T-cell (primary cell): ENCODE measurements at regions not wholly inside any gene's neighbourhood (a gene's known extent, or its start where the extent isn't known, plus 50 kb on each side); places are given as distances from the start of the nearest gene placed in this dataset.

ENCODE experiments used
- ATAC-seq, 4 experiments: fragments of 200-7000 bp in 3 of 4; fragments of 150-1000 bp in 1 of 4; cut with Tn5 transposase; replicated peaks in 1 of 4; 1 replicate in 3 of 4; 2 replicates in 1 of 4; pipeline ENCODE4 v1.10.0; 2021; ENCODE audit warnings: moderate library complexity in 3 of 4, mild to moderate bottlenecking in 2 of 4, moderate number of reproducible peaks in 1 of 4
- CTCF ChIA-PET, 2 donors: fragments of 300-600 bp; sonication (Branson Sonifier 250); formaldehyde crosslinking; loops; one replicate each; lab custom pipeline; 2022; ENCODE audit warnings: antibody characterized with exemption in 2 of 2; lab: Charles Lee
- POLR2A ChIA-PET, 2 donors: fragments of 300-600 bp; sonication (Branson Sonifier 250); formaldehyde crosslinking; loops; one replicate each; lab custom pipeline; 2022; ENCODE audit warnings: antibody characterized with exemption in 2 of 2; lab: Charles Lee
- DNase-seq, 35 experiments: peaks; one replicate each; pipeline versions ENCODE4 v3.0.0 to v3.0.0-alpha.2; 2013 to 2023
- H3K27ac ChIP-seq: one replicate; pipeline ENCODE4 v1.5.1; 2013; ENCODE audit warnings: low read length
- H3K27me3 ChIP-seq, 2 experiments: replicated peaks in 1 of 2; 1 replicate in 1 of 2; 2 replicates in 1 of 2; pipeline versions ENCODE4 v1.6.1 to v1.7.0; 2013; ENCODE audit warnings: low read length in 1 of 2, mixed read lengths in 1 of 2; ENCODE audit not compliant: control insufficient read depth in 2 of 2, insufficient read depth in 2 of 2; ENCODE audit errors: extremely low read depth in 1 of 2
- H3K36me3 ChIP-seq, 2 donors: 1 replicate in 1 of 2; 2 replicates in 1 of 2; pipeline versions ENCODE4 v1.6.1 to v1.7.0; 2013; ENCODE audit warnings: low read length in 1 of 2; ENCODE audit not compliant: control insufficient read depth in 2 of 2, insufficient read depth in 1 of 2; ENCODE audit errors: extremely low read depth in 1 of 2
- H3K4me1 ChIP-seq, 2 experiments: 1 replicate in 1 of 2; 2 replicates in 1 of 2; pipeline versions ENCODE4 v1.6.1 to v1.7.0; 2013; ENCODE audit warnings: low read length in 2 of 2, mixed read lengths in 1 of 2; ENCODE audit not compliant: insufficient read depth in 2 of 2, control insufficient read depth in 1 of 2; ENCODE audit errors: extremely low read depth in 1 of 2
- H3K4me3 ChIP-seq, 2 donors: 1 replicate in 1 of 2; 2 replicates in 1 of 2; pipeline versions ENCODE4 v1.5.1 to v1.7.0; 2013; ENCODE audit warnings: mild to moderate bottlenecking in 2 of 2, low read length in 1 of 2, moderate library complexity in 1 of 2; ENCODE audit not compliant: control insufficient read depth in 1 of 2; ENCODE audit errors: extremely low read depth in 1 of 2
- H3K9me3 ChIP-seq: 2 replicates; pipeline ENCODE4 v1.7.0; 2013
- H3K27ac Mint-ChIP-seq, 2 donors: one replicate each; pipeline ENCODE4 v1.8.0; 2020 to 2021; ENCODE audit warnings: mild to moderate bottlenecking in 2 of 2, mixed read lengths in 2 of 2
- H3K27me3 Mint-ChIP-seq, 2 donors: one replicate each; pipeline ENCODE4 v1.8.0; 2021 to 2022; ENCODE audit warnings: mixed read lengths in 2 of 2
- H3K36me3 Mint-ChIP-seq: one replicate; pipeline ENCODE4 v1.8.0; 2021; ENCODE audit warnings: mixed read lengths
- H3K4me1 Mint-ChIP-seq, 3 donors: one replicate each; pipeline ENCODE4 v1.8.0; 2020 to 2022; ENCODE audit warnings: mixed read lengths in 3 of 3, mild to moderate bottlenecking in 1 of 3
- H3K4me3 Mint-ChIP-seq, 3 donors: one replicate each; pipeline ENCODE4 v1.8.0; 2020 to 2022; ENCODE audit warnings: mild to moderate bottlenecking in 3 of 3, mixed read lengths in 3 of 3, moderate library complexity in 3 of 3
- H3K9me3 Mint-ChIP-seq, 3 donors: one replicate each; pipeline ENCODE4 v1.8.0; 2020 to 2022; ENCODE audit warnings: mixed read lengths in 3 of 3
- WGBS: methylation state at CpG from one replicate; pipeline ENCODE4 v1.1.5; 2013; ENCODE audit warnings: missing lambda C conversion rate; ENCODE audit not compliant: insufficient coverage; 5-methylcytosine and 5-hydroxymethylcytosine counted together

- H3K9me3 Mint-ChIP-seq, result peaks cover 0 to 3% (median 0%) of the 10 kb centered on the region in 3 donors
- no peaks in the 10 kb centered on the region for H3K36me3 Mint-ChIP-seq
- ChIA-PET CTCF (no interaction called here), POLR2A (no interaction called here)
- H3K9me3 ChIP-seq, result no peaks in the 10 kb centered on the region
- DNase-seq (no peak), ATAC-seq (no peak)
- H3K36me3 ChIP-seq, result no peaks in the 10 kb centered on the region
- no peak overlapping the region for H3K27ac Mint-ChIP-seq
- no peaks in the 10 kb centered on the region for H3K4me1 Mint-ChIP-seq
- no peak overlapping the region for H3K4me3 ChIP-seq
- H3K27me3 ChIP-seq, result no peaks in the 10 kb centered on the region
- no peak overlapping the region for H3K27ac ChIP-seq
- H3K27me3 Mint-ChIP-seq, result no peaks in the 10 kb centered on the region
- WGBS, result 75% methylated on average over 2 of the region's 5 CpGs
- no peaks in the 10 kb centered on the region for H3K4me1 ChIP-seq
- no peak overlapping the region for H3K4me3 Mint-ChIP-seq
These were observed 224.4 kb upstream of the DAAM1 start for GRCh38 chr14:58963873-58964597.

- H3K9me3 ChIP-seq, result no peaks in the 10 kb centered on the region
- Mint-ChIP-seq H3K36me3 (no peaks in the 10 kb centered on the region), H3K27ac (no peak overlapping the region), H3K27me3 (no peaks in the 10 kb centered on the region), H3K4me3 (no peak overlapping the region), H3K4me1 (no peaks in the 10 kb centered on the region), H3K9me3 (peaks cover 0 to 3% (median 0%) of the 10 kb centered on the region in 3 donors)
- ChIA-PET POLR2A (no interaction called here), CTCF (no interaction called here)
- DNase-seq, result no peak
- no peak overlapping the region for H3K27ac ChIP-seq
- H3K4me1 ChIP-seq, result no peaks in the 10 kb centered on the region
- no peaks in the 10 kb centered on the region for H3K36me3 ChIP-seq
- 97% methylated on average over 4 of the region's 9 CpGs for WGBS
- H3K27me3 ChIP-seq, result no peaks in the 10 kb centered on the region
- no peak overlapping the region for H3K4me3 ChIP-seq
- no peak for ATAC-seq
These were observed 223.9 kb upstream of the DAAM1 start for GRCh38 chr14:58964598-58964928.

- H3K4me1 Mint-ChIP-seq, result no peaks in the 10 kb centered on the region
- no peaks in the 10 kb centered on the region for H3K27me3 Mint-ChIP-seq
- no peaks in the 10 kb centered on the region for H3K9me3 ChIP-seq
- H3K4me3 ChIP-seq, result no peak overlapping the region
- H3K27ac ChIP-seq, result no peak overlapping the region
- no peak overlapping the region for H3K27ac Mint-ChIP-seq
- ChIA-PET CTCF (no interaction called here), POLR2A (no interaction called here)
- H3K36me3 ChIP-seq, result no peaks in the 10 kb centered on the region
- H3K9me3 Mint-ChIP-seq, result peaks cover 0 to 3% (median 0%) of the 10 kb centered on the region in 3 donors
- H3K4me3 Mint-ChIP-seq, result no peak overlapping the region
- DNase-seq, result no peak
- no peak for ATAC-seq
- no peaks in the 10 kb centered on the region for H3K36me3 Mint-ChIP-seq
- WGBS, result no CpG with 5 or more reads among the region's 1 CpG
- no peaks in the 10 kb centered on the region for H3K27me3 ChIP-seq
- no peaks in the 10 kb centered on the region for H3K4me1 ChIP-seq
These were observed 222.9 kb upstream of the DAAM1 start for GRCh38 chr14:58965601-58966000.

- Mint-ChIP-seq H3K36me3 (no peaks in the 10 kb centered on the region), H3K27me3 (no peaks in the 10 kb centered on the region), H3K27ac (no peak overlapping the region), H3K9me3 (peaks cover 0 to 3% (median 0%) of the 10 kb centered on the region in 3 donors), H3K4me3 (no peak overlapping the region), H3K4me1 (no peaks in the 10 kb centered on the region)
- WGBS, result 95% methylated on average over 4 of the region's 4 CpGs
- POLR2A ChIA-PET, result no interaction called here
- no peaks in the 10 kb centered on the region for H3K9me3 ChIP-seq
- no peaks in the 10 kb centered on the region for H3K4me1 ChIP-seq
- no peak overlapping the region for H3K27ac ChIP-seq
- ATAC-seq (no peak), DNase-seq (no peak)
- H3K36me3 ChIP-seq, result no peaks in the 10 kb centered on the region
- no peak overlapping the region for H3K4me3 ChIP-seq
- no peaks in the 10 kb centered on the region for H3K27me3 ChIP-seq
- CTCF ChIA-PET, result no interaction called here
These were observed 221.5 kb upstream of the DAAM1 start for GRCh38 chr14:58966997-58967396.

DNA sequence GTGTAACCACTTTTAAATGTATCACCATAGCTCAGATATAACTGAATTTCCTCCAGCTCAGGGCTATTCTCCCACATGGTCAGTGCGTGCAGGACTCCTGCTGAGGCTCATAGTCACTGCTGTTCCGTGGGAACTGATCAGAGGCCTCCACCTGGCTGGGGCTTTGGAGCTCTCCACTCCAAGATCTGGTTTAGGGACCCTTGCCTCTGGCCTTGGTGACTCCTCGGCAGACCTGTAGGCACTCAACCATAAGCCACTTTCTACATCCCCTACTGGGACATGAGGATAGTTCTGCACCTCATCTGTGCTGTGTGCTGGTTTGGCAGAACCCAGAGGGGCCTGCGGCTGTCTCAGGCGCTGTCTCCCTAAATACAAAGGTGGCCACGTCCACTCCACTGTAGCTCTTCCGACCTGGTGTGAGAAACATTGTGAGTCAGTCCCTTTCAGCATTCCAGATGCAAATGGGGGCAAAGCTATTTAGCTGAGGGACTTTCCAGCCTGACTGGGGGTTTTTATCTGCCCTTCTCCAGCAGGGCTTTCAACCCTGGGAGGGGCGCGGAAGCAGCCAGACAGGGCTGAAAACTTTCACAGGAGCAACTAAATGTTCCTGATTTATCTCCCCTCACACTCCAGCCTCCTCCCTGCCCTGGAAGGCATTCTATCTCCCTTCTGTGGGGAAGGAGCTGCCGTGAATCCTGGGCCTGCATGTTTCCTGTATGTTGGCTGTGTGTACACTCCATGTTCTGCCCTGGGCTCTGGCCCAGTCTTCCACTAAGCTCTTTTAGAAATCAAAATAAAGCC lies 218.3 kb upstream of the DAAM1 start:
- POLR2A ChIA-PET, result no interaction called here

DNA sequence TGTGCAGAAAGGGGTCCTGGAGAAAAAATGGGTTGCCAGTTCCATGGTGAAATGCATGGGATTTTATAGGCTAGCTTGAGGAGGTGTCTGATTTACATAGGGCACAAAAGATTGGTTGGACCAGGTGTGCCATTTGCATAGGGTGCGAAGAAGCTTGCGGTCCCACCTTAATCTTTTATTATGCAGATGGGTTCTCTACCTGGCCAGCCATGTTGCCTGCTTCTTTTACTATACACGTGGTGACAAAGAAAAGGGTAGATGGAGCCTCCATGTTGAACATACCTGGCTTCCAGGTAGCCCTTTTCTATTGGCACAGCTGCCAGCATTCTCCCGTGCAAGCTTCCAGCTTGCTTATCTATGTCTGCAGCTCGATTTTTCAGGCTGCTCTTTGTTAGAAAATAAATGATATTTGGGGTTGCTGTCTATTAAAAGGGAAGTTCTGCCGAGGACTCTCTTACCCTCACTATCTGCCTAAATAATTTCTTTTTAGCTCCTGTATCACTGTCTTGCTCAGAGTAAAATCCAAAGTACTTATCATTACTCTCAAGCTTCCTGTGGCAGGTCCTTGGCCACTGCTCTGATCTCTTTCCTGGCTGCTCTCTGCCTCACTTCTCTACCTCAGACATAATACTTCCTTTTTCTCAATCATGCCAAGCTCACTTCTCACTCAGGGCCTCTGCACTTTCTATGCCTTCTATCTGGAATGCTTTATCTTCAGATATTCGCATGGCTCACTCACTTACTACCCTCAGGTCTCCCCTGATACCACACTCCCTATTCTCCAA lies 216.0 kb upstream of the DAAM1 start:
- Histone ChIP-seq H3K27me3 (no peaks in the 10 kb centered on the region), H3K4me3 (no peak overlapping the region), H3K4me1 (no peaks in the 10 kb centered on the region), H3K36me3 (no peaks in the 10 kb centered on the region), H3K9me3 (no peaks in the 10 kb centered on the region), H3K27ac (no peak overlapping the region)
- no peaks in the 10 kb centered on the region for H3K9me3 Mint-ChIP-seq
- no peak for DNase-seq
- ChIA-PET POLR2A (no interaction called here), CTCF (no interaction called here)
- no peaks in the 10 kb centered on the region for H3K4me1 Mint-ChIP-seq
- no peak overlapping the region for H3K27ac Mint-ChIP-seq
- no peak overlapping the region for H3K4me3 Mint-ChIP-seq
- no peaks in the 10 kb centered on the region for H3K36me3 Mint-ChIP-seq
- peaks cover 0 to 2% of the 10 kb centered on the region in 2 donors for H3K27me3 Mint-ChIP-seq
- no peak for ATAC-seq
- 72% methylated on average over 3 of the region's 7 CpGs for WGBS

More for the DNA sequence above, 218.3 kb upstream of the DAAM1 start:
- no peaks in the 10 kb centered on the region for H3K27me3 ChIP-seq
- Mint-ChIP-seq H3K4me1 (no peaks in the 10 kb centered on the region), H3K4me3 (no peak overlapping the region), H3K27ac (no peak overlapping the region), H3K9me3 (no peaks in the 10 kb centered on the region), H3K27me3 (no peaks in the 10 kb centered on the region), H3K36me3 (no peaks in the 10 kb centered on the region)
- no peak overlapping the region for H3K27ac ChIP-seq
- WGBS, result 88% methylated on average over 6 of the region's 10 CpGs
- H3K4me1 ChIP-seq, result no peaks in the 10 kb centered on the region
- H3K9me3 ChIP-seq, result no peaks in the 10 kb centered on the region
- no peaks in the 10 kb centered on the region for H3K36me3 ChIP-seq
- H3K4me3 ChIP-seq, result no peak overlapping the region
- ATAC-seq (no peak), DNase-seq (no peak)
- CTCF ChIA-PET, result interaction anchor here in 1 of 2 donors (0.7 kb wide), 1 partner anchor 17 kb away, joined by 3 read pairs; no protein-coding TSS in a partner anchor
